GM12892 (cell line): ENCODE measurements at regions not wholly inside any gene's neighbourhood (a gene's known extent, or its start where the extent isn't known, plus 50 kb on each side); places are given as distances from the start of the nearest gene placed in this dataset.

Experiments used
- POLR2A ChIP-seq: IDR thresholded peaks from 2 replicates; pipeline ENCODE4 v1.6.1; 2011; ENCODE audit warnings: low read depth, low read length, control low read depth
- POLR2AphosphoS5 ChIP-seq: IDR thresholded peaks from 2 replicates; pipeline ENCODE4 v1.6.1; 2011; ENCODE audit warnings: low read depth, low read length, control low read depth

- no peak for TF ChIP-seq POLR2A
- TF ChIP-seq POLR2AphosphoS5: no peak
Observed at GRCh38 chr2:2777876-2778275, 446.8 kb upstream of the MYT1L start.
